GM21576 (cell line): ENCODE measurements at regions not wholly inside any gene's neighbourhood (a gene's known extent, or its start where the extent isn't known, plus 50 kb on each side); places are given as distances from the start of the nearest gene placed in this dataset.

Experiments
- ATAC-seq: cut with Tn5 transposase; IDR thresholded peaks from one replicate; pipeline ENCODE4 v1.9.1; 2021; ENCODE audit warnings: mild to moderate bottlenecking, moderate library complexity; ENCODE audit not compliant: unreplicated experiment

DNA sequence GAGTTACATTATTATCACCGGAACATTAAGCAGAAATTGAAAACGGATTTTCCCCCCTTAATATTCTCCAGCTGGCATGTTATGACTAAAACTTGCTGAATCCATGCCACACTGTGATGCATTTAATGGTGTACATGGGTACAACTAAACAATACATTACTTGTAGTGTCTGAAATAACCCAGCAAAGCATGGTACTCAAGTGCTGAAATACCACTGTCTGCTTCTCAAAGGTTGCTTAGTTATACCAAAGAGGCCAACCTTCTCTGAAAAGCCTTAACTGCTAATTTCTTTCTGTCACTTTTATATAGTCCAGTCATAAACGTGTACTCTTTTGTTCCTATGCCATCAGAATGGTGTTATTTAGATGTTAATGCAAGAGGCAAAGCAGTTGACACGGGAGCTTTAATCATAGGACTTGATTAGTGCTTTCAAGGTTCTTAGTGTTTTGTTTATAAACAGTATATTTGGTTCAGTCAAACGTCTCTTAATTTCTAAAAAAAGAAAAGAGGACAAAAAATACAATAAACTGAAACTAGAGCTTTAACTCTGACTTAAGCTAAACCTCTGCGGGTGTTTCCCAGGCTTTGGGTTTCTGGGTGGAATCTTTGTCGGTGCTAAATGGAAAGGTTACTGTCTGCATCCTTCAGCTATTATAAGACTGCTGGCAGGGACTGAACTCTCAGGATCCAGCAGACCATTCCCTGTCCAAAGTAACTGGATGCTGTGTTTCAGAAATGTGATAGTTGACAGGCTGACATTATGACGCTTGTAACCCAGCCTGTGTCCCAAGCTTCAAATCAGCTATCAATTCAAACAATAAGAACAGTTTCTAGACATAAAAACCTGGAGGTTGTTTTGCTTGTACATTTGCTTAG lies 202.6 kb downstream of the PPP1R3A start:
- no peak for ATAC-seq

DNA sequence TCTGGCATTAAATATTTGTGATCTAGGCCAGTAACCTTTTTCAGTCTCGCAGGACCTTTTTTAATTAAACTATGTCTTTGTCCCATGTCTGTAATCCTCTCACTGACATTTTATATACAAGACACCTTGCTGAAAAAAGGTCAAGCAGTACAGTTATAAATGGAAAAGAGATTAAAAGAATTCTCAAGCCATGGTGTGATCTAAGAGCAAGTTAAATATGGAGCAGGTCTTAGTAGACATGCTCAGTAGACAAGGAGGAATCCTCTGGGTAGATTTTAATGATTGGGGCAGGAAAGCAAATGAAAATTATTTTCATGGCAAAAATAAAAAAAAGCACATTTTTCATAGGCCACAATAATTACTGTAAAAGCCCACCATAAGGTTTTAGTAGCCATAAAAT lies 203.5 kb downstream of the PPP1R3A start:
- ATAC-seq, result no peak

DNA sequence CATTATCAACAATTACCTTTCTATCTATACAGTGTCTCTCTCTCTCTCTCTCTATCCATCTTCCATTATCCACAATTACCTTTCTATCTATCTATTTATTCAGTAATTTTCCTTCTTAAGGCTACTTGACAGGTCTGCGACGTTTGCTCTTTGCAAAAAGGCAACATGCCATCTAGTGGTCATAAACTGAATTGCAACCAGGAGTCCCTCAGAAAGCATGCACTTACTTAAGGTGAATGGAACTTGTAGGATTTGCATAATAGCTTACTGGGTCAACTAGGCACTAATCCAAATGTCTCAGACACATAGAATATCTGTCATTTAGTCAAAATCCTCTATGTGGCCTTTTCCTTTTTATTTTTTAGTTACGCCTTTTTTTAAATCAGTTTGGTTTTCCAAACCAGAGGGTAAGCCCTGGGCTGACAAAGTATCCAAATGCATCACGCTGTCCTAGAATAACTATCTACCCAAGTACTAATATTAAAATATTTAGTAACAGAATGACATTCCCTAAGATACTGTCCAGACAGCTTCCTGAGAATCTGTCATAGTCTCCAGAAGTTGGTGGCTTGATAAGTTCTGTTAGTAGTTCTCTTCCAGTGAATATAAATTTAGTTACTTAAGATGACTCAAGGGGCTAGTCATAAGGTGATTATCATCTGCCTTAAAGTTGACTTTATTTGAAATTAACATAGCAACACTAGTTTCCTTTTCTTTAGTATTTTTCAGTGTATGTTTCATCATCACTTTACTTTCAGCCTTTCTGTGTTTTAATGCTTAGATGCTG lies 208.3 kb downstream of the PPP1R3A start:
- ATAC-seq, result peak; percentile 95

DNA sequence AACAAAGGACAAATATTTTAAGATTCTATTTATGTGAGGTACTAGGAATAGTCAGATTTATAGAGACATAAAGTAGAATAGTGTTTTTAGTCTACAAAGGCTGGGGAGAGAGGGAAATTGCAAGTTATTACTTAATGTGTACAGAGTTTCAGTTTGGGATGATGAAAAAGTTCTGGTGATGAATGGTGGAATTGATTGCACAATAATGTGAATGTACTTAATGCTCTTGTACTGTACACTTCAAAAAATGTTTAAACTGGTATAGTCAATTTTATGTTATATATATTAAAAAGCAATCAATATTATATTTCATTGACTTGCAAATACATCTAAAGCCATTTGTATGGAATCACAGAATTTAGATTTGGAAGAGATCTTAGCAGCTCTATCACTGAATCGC lies 213.4 kb downstream of the PPP1R3A start:
- no peak for ATAC-seq

DNA sequence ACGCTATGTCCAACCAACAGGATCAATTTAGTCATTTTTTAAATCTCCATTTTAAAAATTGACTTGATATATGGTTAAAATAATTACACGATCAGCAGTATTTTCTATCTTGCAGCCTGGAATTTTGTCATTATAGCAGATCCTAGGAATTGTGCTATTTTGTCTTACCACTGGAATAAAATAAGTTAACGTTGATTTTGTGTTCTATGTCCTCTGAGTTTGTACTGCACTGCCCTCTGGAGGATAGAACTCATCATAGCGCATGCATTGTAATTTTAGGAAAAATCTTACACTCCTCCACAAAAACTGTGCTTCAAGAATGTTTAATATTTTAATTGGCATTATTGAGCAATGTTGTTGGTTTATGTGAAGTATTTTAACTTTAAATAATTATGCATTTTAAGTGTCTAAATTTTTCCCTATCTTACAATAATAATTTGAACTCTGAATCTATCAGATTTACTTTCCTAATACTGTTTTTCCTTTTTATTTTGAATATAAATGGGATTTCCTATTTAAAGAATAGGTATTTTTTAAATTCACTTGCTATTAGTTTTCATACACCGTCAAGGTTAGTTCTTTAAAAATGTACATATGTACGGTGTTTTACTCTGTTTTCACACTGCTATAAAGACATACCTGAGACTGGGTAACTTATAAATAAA lies 220.1 kb downstream of the PPP1R3A start:
- ATAC-seq, result no peak

DNA sequence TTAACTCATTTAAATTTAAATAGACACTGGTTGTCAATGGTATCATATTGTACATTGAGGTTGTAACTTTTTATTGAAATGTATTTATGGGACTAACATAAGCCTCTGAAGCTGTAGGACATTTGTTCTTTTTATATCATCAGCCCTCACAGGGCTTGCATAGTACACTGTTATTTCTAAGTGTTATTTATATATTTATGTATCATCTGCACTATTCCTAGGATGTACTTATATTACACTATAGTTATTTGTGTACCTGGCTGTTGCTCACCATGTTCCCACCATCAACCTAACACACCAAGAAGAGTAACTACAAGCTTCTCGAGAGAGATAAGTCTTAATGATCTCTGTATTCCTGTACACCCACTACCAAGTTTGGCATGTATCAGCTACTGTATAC lies 224.7 kb downstream of the PPP1R3A start:
- no peak for ATAC-seq

DNA sequence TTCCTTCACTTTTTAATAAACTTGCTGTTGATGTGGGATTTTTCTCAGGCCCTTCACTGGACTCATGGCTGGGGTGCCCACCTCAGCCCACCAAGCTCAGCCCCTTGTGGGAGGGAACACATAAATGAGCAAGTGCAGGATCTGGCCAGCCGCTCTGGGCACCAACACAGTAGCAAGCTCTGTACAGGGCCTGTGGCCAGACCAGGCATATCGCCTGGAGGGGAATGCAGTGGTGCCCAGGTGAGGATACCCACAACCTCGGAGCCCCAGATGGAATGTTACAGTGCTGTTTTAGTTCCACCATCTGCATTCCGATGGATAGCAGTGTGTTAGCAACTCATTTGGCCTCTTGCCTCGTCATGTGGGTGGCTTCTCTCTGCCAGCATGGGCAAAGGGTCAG lies 234.6 kb downstream of the PPP1R3A start:
- no peak for ATAC-seq

DNA sequence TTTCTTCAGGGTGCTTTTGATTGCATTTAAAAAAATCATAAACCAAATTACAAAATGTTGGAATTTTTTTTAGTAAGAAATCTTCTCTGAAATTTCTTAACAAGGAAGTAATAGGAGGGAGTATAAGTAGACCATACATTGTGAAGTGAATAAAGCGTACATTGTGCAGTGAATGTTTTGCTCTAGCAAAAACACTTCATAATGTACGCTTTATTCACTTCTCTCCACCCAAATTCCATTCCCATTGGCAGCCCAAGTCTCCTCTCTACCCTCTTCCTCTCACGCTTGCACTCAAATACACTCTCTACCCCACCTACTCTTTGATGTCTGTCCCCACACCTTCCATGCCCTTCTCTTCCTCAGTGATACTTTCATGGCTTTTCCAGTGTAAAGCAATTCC lies 241.0 kb downstream of the PPP1R3A start:
- ATAC-seq, result no peak

DNA sequence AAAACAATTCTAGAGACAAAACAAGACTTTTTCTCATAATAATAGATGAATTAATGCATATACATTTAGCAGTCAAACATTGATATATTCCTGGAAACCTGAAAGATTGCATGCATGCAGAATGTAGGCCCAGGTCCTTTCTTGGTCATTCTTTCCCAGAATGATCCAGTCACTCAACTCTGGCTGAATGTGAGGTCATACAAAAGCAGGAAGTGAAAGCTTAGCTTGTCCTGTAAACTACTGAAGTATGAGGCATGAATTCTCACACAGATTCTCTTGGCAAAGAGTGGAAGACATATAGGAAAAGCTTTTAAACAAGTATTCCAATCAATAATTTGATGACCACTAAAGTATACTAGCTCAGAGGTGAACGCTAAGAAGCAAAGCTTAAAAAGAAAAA lies 253.9 kb downstream of the PPP1R3A start:
- ATAC-seq, result no peak

DNA sequence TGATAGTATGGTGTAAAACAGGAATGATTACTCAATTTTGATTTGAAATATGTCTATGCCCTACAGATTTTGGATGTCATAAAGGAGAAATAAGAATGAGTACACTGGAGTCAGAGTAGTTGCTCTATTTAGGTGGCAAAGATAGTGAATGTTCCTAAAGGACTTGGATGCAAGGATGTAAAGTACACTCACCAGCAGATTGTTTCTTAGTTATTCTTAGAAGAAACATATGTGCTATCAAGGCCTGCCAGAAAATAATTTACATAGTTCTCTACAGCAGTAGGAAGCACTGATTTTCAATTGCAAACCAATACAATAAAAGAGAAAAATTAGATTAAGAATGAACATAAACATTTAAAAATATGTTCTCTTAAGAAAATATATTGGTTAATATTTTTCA lies 259.4 kb downstream of the PPP1R3A start:
- ATAC-seq, result no peak

DNA sequence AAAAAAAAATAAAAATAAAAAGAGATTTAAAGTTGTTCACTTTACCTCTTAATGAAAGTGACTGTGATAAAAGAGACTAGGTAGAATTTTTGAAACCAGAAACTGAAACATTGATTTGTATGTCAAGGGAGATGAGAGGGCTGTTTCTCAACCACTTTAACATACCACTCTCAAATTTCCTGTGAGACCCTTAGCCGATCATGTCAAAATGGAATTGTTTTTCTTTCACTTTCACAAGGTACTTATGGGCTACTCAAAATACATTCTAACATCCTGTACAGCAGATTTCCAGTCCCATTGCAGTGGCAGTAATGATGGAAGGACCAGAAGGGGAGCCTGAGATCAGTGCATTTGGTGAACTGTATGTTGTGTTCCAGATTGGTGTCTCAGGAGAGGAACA lies 261.2 kb downstream of the PPP1R3A start:
- peak; percentile 83 for ATAC-seq

DNA sequence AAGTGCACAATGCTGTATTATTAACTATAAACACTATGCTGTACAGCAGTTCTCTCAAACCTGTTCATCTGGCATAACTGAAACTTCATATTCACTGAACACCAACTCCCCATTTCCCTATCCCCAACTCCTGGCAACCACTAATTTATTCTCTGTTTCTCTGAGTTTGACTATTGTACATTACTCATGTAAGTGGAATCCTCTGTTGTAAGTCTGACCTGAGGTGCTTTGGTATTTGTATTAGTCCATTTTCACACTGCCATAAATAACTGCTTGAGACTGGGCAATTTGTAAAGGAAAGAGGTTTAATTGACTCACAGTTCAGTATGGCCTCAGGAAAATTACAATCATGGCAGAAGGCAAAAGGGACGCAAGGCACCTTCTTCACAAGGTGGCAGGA lies 266.3 kb downstream of the PPP1R3A start:
- ATAC-seq, result no peak

DNA sequence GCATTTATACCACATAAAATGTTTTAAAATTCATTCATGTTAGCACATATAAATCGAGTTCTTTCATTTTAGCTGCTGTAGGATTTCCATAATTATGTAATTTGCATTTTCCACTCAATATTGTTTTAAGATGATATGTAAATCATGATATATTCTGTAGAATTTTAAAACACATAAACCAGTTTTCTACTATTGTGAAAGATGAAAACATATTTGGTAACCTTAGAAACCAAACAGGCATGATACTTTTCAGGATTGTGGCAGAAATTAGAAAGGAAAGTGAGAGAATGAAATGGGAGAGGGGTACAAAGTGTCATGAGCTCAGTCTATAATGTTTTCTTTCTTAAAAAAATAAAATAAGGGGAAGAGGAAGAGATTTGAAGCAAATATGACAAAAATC lies 269.3 kb downstream of the PPP1R3A start:
- ATAC-seq, result no peak

DNA sequence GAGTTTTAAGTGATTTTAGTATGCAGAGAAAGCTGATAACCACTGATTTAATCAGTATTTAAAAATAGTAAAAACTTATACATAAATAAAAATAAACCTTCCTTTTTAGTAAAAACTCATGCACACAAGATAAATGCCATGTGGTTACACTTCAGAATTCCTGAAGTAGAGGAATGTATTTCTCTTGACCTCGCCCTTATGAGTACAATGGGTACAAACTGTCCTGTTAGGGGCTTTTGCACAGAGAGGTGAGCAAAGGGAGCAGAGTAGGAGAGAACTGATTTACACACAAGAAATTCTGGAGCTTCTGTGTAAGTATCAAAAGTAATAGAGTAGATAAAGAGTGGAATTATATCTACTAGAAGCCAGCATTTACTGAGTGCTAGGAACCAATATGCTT lies 279.6 kb downstream of the PPP1R3A start:
- no peak for ATAC-seq

DNA sequence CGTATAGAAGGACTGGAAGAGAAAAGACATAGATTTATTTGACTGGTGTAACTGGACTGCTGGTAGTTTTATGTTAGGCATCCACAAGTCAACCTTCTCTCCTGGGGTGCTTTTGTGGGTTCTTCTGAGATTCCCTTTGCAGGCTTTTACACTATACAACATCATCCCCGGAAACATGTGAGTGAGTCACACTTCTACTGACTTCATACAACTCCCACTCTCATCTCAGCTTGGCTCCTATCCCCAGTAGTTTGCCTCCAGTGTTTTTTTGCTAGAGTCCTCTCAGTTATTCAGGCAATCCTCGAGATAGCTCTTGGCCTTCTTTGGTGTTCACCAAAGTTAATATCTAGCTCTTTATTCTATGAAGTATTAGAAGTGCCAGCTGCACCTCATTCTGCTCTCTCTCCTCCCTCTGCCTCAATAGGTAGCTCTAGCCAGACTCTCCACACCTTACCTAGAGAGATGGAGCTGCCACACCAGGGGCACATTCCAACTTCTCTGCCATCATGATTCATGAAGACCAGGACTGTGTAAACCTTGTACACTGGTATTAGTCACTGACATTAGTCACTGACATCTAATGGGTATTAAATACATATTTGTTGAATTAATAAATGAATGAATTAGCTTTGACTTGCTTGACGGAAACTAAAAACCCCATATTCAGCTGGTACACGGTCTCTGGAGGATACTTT lies 281.9 kb downstream of the PPP1R3A start:
- ATAC-seq, result no peak

DNA sequence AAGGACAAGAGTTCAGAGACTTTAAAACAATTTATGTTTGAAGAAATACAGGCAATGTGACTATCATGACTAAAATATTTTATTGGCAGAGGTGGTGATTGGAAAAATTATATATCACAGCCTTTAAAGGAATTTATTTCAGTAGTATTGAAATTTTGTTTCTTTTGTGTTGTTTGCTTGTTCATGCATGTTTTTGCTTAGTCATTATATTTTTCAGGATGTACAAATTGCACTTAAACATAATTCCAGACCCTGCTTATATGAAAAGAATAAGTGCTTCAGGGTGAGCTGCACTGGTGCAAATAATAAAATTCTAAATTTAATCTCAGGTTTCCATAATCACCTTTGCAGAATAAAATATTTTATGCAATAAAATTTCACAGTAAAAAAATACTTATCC lies 283.3 kb downstream of the PPP1R3A start:
- ATAC-seq, result no peak

DNA sequence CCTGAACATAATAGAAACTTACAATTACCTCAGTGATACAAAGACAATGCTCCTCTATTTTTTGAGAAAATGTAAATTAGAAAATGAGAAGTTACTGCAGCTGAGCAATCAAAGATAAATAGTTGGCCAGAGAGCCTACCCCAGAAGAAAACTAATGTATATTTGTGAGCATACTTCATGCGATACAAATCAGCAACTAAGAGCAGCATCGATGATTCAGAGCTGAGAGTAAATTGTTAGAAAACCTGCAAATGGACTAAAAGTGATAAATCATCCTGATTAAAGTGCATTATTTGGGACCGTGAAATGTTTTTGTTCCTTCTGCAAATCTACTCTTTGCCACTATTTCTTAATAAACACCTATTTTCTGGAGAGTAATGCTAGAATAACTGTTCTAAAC lies 285.7 kb downstream of the PPP1R3A start:
- ATAC-seq, result no peak

DNA sequence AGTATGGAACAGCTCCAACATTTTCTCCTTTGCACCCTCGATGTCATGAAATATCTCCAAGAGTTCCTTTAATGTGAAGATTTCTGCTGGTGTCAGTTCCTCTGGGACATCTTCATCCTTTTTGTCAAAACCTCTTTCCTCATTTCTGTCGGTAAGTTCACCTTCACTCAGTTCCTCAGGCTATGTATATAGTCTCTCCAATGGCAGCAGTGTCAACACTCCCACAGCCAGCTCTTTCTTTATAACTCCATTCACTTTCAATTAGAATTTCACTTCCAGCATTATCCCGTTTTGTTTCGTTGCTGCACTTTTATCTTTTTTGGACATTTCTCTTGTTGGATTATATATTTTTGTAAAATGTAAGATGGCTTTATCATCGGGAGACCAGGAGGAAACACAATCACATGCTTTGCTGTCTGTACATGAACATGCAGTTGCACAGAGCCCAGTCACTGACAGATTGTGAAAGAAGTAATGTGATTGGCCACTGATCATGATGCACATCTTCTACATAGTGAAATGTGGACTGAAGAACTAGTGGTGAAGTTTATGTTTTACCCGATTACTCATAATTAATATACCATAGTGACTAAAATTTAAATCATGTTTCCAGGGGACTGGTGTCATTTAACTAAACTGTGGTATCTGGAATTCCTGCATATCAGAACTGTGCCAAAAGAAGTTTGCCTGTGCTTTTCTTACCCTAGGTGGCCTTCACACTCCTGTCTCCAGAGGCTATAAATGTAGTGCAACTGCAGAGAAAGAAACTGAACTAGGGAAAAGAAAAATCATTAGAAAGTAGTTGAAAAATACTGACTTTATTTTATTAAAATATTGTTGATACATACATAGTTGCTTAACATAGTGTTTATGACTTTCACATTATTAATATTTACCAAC lies 289.6 kb downstream of the PPP1R3A start:
- ATAC-seq, result no peak

DNA sequence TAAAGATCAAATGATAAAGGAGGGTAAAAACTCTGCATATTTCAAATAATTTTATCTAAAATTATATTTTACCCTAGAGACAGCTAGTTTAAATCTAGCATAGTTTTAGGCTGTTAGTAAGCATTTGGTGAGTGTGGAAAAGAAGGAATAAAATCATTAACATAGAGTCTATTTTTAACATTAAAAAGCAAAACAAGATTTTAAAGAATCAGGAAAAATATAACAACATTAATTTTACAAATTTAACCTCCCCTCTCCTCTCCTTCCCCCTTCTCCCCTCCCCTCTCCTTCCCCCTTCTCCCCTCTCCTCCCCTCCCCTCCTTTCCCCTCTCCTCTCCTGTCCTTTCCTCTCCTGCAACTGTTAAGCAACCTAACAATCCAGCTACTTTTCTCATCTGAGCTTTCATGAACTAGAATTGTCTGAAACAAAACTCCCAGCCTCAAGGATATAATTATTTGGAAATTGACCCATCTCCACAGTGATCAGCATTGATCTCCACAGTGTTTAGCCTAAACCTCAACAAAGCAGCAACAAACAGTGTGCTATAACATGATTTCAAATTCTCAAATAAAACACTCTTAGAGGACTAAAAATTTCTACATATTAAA lies 293.2 kb downstream of the PPP1R3A start:
- ATAC-seq, result no peak

DNA sequence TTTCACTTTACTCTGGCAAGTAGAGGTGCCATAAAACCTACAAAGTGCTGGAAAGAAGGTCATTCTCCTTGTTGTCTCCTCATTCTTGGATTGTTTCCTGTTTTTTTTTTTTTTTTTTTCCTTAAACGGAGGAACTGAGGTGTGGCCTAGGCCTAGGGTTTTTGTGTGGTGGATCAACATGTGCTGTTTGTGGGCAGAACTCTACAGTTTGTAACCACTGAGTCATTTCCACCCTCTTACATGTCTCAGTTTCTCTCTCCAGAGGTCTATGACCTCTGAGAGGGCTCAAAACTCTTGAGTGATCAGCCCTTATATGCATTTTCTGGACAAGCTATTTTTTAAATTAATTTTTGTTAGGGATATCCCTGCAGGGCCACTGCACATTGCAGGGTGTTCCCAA lies 296.0 kb downstream of the PPP1R3A start:
- no peak for ATAC-seq
